Mesendoderm (in vitro differentiated cells): ENCODE measurements at regions not wholly inside any gene's neighbourhood (a gene's known extent, or its start where the extent isn't known, plus 50 kb on each side); places are given as distances from the start of the nearest gene placed in this dataset.
"Not testable (repeated sequence)": the region's sequence is repeated elsewhere in the genome, so short reads cannot be mapped to it uniquely, and the experiment has no call there.

Source experiments
- DNase-seq: peaks from one replicate; pipeline ENCODE4 v3.0.0; 2013
- H2AK5ac ChIP-seq: 2 replicates; pipeline ENCODE4 v1.6.1; 2013; ENCODE audit warnings: low read length, inconsistent platforms
- H2BK120ac ChIP-seq: 2 replicates; pipeline ENCODE4 v1.6.1; 2013; ENCODE audit warnings: low read depth, mild to moderate bottlenecking, low read length, moderate library complexity, mixed read lengths
- H2BK15ac ChIP-seq: replicated peaks from 2 replicates; pipeline ENCODE4 v1.6.1; 2013; ENCODE audit warnings: low read depth, mild to moderate bottlenecking, moderate library complexity
- H2BK5ac ChIP-seq: 2 replicates; pipeline ENCODE4 v1.6.1; 2013; ENCODE audit warnings: low read length, inconsistent platforms
- H3K18ac ChIP-seq: 2 replicates; pipeline ENCODE4 v1.6.1; 2013; ENCODE audit warnings: mild to moderate bottlenecking, low read length, mixed read lengths
- H3K23ac ChIP-seq: one replicate; pipeline ENCODE4 v1.6.1; 2013; ENCODE audit warnings: low read length
- H3K27ac ChIP-seq: 2 replicates; pipeline ENCODE4 v1.5.1; 2013; ENCODE audit warnings: low read depth, mild to moderate bottlenecking, inconsistent platforms, low read length, moderate library complexity
- H3K27me3 ChIP-seq: 2 replicates; pipeline ENCODE4 v1.6.1; 2013; ENCODE audit warnings: low read length, control low read depth, mild to moderate bottlenecking, inconsistent platforms; ENCODE audit not compliant: insufficient read depth, poor library complexity
- H3K36me3 ChIP-seq: 2 replicates; pipeline ENCODE4 v1.6.1; 2013; ENCODE audit warnings: low read length, inconsistent platforms; ENCODE audit not compliant: control insufficient read depth, insufficient read depth
- H3K4ac ChIP-seq: one replicate; pipeline ENCODE4 v1.6.1; 2013; ENCODE audit warnings: low read depth, mild to moderate bottlenecking, low read length, moderate library complexity
- H3K4me1 ChIP-seq: 2 replicates; pipeline ENCODE4 v1.6.1; 2013; ENCODE audit warnings: low read depth, low read length, inconsistent platforms; ENCODE audit not compliant: control insufficient read depth
- H3K4me2 ChIP-seq: 2 replicates; pipeline ENCODE4 v1.6.1; 2013; ENCODE audit warnings: low read length
- H3K4me3 ChIP-seq: 2 replicates; pipeline ENCODE4 v1.5.1; 2013; ENCODE audit warnings: mild to moderate bottlenecking, low read length
- H3K56ac ChIP-seq: one replicate; pipeline ENCODE4 v1.6.1; 2013; ENCODE audit warnings: low read length
- H3K79me1 ChIP-seq: 2 replicates; pipeline ENCODE4 v1.6.1; 2013; ENCODE audit warnings: low read length, inconsistent platforms
- H3K79me2 ChIP-seq: 2 replicates; pipeline ENCODE4 v1.6.1; 2013; ENCODE audit warnings: mild to moderate bottlenecking, low read length; ENCODE audit not compliant: control insufficient read depth, insufficient read depth
- H3K9ac ChIP-seq: 2 replicates; pipeline ENCODE4 v1.6.1; 2013; ENCODE audit warnings: low read length, inconsistent platforms
- H4K5ac ChIP-seq: one replicate; pipeline ENCODE4 v1.6.1; 2013; ENCODE audit warnings: low read length
- H4K8ac ChIP-seq: one replicate; pipeline ENCODE4 v1.6.1; 2013; ENCODE audit warnings: low read depth, mild to moderate bottlenecking, control low read depth, low read length, moderate library complexity
- WGBS: extraction: QIAGEN DNeasy Blood & Tissue Kit; methylation state at CpG from one replicate; pipeline ENCODE4 v1.1.7; 2013; ENCODE audit warnings: low lambda C conversion rate, missing lambda C conversion rate; ENCODE audit not compliant: insufficient coverage; ENCODE audit errors: extremely low coverage; 5-methylcytosine and 5-hydroxymethylcytosine counted together

- Histone ChIP-seq H3K36me3 (no peaks in the 10 kb centered on the region), H4K5ac (no peak overlapping the region), H3K4me1 (no peaks in the 10 kb centered on the region), H3K27ac (no peak overlapping the region), H4K8ac (no peak overlapping the region), H3K4ac (no peak overlapping the region), H3K9ac (no peak overlapping the region), H3K4me3 (no peak overlapping the region), H3K18ac (no peak overlapping the region), H2BK120ac (no peak overlapping the region), H3K4me2 (no peak overlapping the region), H2AK5ac (no peak overlapping the region), H3K23ac (no peak overlapping the region), H3K79me2 (no peaks in the 10 kb centered on the region), H2BK5ac (no peak overlapping the region), H3K27me3 (no peaks in the 10 kb centered on the region), H3K79me1 (no peaks in the 10 kb centered on the region), H2BK15ac (no peak overlapping the region), H3K56ac (no peak overlapping the region)
- no CpG with 5 or more reads among the region's 2 CpGs for WGBS
- DNase-seq = no peak
Observed at GRCh38 chr3:115292677-115293165, 145.6 kb upstream of the ZBTB20 start.

DNA sequence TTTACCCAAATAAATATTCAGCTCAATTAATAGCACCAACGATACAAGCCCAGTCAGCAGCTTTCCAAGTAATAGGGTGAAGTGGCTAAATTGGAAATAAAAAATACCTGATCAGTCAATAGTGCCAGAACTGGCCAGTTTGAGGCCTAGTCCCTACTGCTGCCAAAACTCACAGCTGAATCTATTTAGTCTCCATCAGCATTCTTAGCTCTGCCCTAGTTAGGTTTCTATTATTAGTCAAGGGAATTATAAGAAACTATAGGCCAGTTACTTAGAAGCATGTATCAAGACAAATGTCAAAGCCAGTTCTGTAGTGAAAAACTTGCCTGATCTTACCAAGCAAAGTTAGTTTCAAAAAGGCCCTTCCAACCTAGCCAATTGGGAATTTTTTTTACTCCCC is 146.2 kb upstream of the ZBTB20 start:
- no peak overlapping the region for H3K4me2 ChIP-seq
- H2BK120ac ChIP-seq = no peak overlapping the region
- H3K4me3 ChIP-seq = no peak overlapping the region
- no peaks in the 10 kb centered on the region for H3K27me3 ChIP-seq
- no peak overlapping the region for H3K27ac ChIP-seq
- no peak overlapping the region for H3K9ac ChIP-seq
- no peaks in the 10 kb centered on the region for H3K4me1 ChIP-seq
- H3K79me2 ChIP-seq = no peaks in the 10 kb centered on the region
- no peak overlapping the region for H2BK5ac ChIP-seq
- WGBS = no CpG with 5 or more reads among the region's 1 CpG
- H4K5ac ChIP-seq = no peak overlapping the region
- no peak overlapping the region for H3K18ac ChIP-seq
- no peaks in the 10 kb centered on the region for H3K36me3 ChIP-seq
- no peak overlapping the region for H3K4ac ChIP-seq
- H4K8ac ChIP-seq = no peak overlapping the region
- H2BK15ac ChIP-seq = no peak overlapping the region
- no peak overlapping the region for H2AK5ac ChIP-seq
- DNase-seq = no peak
- H3K56ac ChIP-seq = no peak overlapping the region
- H3K79me1 ChIP-seq = no peaks in the 10 kb centered on the region
- H3K23ac ChIP-seq = no peak overlapping the region

DNA sequence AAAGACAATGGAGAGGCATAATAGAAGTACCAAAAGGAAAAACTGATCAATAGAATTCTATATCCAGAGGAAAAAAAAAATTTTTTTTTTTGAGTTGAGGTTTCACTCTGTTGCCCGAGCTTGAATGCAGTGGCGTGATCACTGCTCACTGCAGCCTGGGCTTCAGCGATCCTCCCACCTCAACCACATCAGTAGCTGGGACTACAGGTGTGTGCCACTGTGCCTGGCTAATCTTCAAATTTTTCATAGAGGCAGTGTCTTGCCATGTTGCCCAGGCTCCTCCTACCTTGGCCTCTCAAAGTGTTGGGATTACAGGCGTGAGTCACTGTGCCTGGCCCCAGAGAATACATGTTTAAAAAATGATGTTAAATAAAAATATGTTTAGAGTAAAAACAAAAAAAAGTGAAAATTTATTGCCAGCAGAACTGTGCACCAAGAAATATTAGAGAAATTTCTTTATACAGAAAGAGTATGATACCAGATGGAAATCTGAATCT is 154.3 kb upstream of the ZBTB20 start:
- no peak overlapping the region for H2BK5ac ChIP-seq
- H3K4me2 ChIP-seq = no peak overlapping the region
- H3K18ac ChIP-seq = no peak overlapping the region
- no peak overlapping the region for H3K56ac ChIP-seq
- H3K4ac ChIP-seq = no peak overlapping the region
- no peak overlapping the region for H3K4me3 ChIP-seq
- no peak overlapping the region for H4K5ac ChIP-seq
- H3K4me1 ChIP-seq = no peaks in the 10 kb centered on the region
- H3K9ac ChIP-seq = no peak overlapping the region
- WGBS = no CpG with 5 or more reads among the region's 4 CpGs
- H2BK120ac ChIP-seq = no peak overlapping the region
- no peak overlapping the region for H2AK5ac ChIP-seq
- H4K8ac ChIP-seq = no peak overlapping the region
- no peaks in the 10 kb centered on the region for H3K79me1 ChIP-seq
- no peaks in the 10 kb centered on the region for H3K79me2 ChIP-seq
- no peak overlapping the region for H2BK15ac ChIP-seq
- H3K27ac ChIP-seq = no peak overlapping the region
- H3K27me3 ChIP-seq = no peaks in the 10 kb centered on the region
- no peak for DNase-seq
- H3K23ac ChIP-seq = no peak overlapping the region
- no peaks in the 10 kb centered on the region for H3K36me3 ChIP-seq

GRCh38 chr3:115317953-115318352 is 170.9 kb upstream of the ZBTB20 start:
- H3K79me1 ChIP-seq, H4K5ac ChIP-seq, H3K18ac ChIP-seq, H2BK5ac ChIP-seq, H3K79me2 ChIP-seq, H3K56ac ChIP-seq, H3K27me3 ChIP-seq, H3K4me2 ChIP-seq, H4K8ac ChIP-seq, H2BK15ac ChIP-seq, H2BK120ac ChIP-seq, H2AK5ac ChIP-seq, H3K4ac ChIP-seq, H3K23ac ChIP-seq, H3K27ac ChIP-seq, H3K9ac ChIP-seq, H3K36me3 ChIP-seq, H3K4me3 ChIP-seq, H3K4me1 ChIP-seq, DNase-seq: not testable (repeated sequence)
- WGBS = no CpG with 5 or more reads among the region's 20 CpGs

DNA sequence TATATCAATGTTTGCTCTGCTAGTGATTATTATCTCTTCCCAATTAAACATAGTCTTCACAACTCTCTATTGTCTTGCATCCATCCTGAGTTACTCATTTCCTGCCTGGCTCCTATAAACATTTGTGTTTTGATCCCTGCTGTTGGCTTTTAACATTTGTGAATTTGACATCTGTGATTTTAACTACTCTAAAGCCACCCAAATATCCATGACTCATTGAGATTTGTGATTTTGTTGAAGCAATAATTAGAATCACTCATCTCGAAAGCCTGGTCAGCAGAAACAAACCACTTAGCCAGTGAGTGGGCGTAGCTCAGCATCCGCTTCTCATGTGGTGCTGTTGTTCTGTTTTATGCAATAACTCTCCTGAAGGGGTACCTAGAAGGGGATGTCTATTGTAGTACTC is 174.3 kb upstream of the ZBTB20 start:
- Histone ChIP-seq H3K79me2 (no peaks in the 10 kb centered on the region), H4K5ac (no peak overlapping the region), H4K8ac (no peak overlapping the region), H3K4me2 (no peak overlapping the region), H2AK5ac (no peak overlapping the region), H2BK120ac (no peak overlapping the region), H2BK15ac (no peak overlapping the region), H3K18ac (no peak overlapping the region), H2BK5ac (peak overlapping the region; percentile 10), H3K56ac (no peak overlapping the region), H3K27ac (no peak overlapping the region), H3K9ac (no peak overlapping the region), H3K4me3 (no peak overlapping the region), H3K4me1 (peaks cover 3% of the 10 kb centered on the region), H3K79me1 (no peaks in the 10 kb centered on the region), H3K23ac (no peak overlapping the region), H3K4ac (no peak overlapping the region), H3K27me3 (no peaks in the 10 kb centered on the region), H3K36me3 (no peaks in the 10 kb centered on the region)
- DNase-seq = peak; percentile 49
- no CpG with 5 or more reads among the region's 3 CpGs for WGBS

DNA sequence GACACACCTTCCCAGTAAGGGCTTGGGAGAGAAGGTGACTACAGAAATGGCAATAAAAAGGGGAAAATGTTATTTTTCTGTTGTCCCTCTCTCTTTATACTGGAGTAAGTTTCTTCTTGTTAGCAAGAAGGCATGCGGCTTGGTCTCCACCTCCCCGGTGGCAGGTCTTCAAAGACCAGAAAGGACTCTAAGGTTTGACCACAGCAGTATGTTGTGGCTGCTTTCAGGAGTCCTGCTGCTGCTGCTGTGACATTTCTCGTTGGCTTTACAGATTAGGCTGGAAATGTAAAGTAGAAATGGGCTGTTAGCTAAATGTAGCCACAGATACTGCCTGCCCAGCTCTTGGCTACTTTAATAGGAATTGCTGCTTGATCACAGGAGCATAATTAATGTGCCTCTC is 175.8 kb upstream of the ZBTB20 start:
- no peaks in the 10 kb centered on the region for H3K79me1 ChIP-seq
- DNase-seq = no peak
- H3K27ac ChIP-seq = no peak overlapping the region
- no peak overlapping the region for H3K56ac ChIP-seq
- no peak overlapping the region for H2BK5ac ChIP-seq
- no peaks in the 10 kb centered on the region for H3K79me2 ChIP-seq
- H3K9ac ChIP-seq = no peak overlapping the region
- H3K18ac ChIP-seq = no peak overlapping the region
- no peak overlapping the region for H3K4me2 ChIP-seq
- no peak overlapping the region for H2BK15ac ChIP-seq
- H2BK120ac ChIP-seq = no peak overlapping the region
- no peaks in the 10 kb centered on the region for H3K27me3 ChIP-seq
- H3K4ac ChIP-seq = no peak overlapping the region
- no peak overlapping the region for H3K23ac ChIP-seq
- no peak overlapping the region for H2AK5ac ChIP-seq
- H4K8ac ChIP-seq = no peak overlapping the region
- no peaks in the 10 kb centered on the region for H3K36me3 ChIP-seq
- WGBS = no CpG with 5 or more reads among the region's 3 CpGs
- H4K5ac ChIP-seq = no peak overlapping the region
- no peak overlapping the region for H3K4me3 ChIP-seq
- peaks cover 3% of the 10 kb centered on the region for H3K4me1 ChIP-seq
